Panc1 (cell line): ENCODE measurements at regions not wholly inside any gene's neighbourhood (a gene's known extent, or its start where the extent isn't known, plus 50 kb on each side); places are given as distances from the start of the nearest gene placed in this dataset.

Experiments used
- POLR2AphosphoS5 ChIP-seq: IDR thresholded peaks from 2 replicates; pipeline ENCODE4 v1.6.1; 2012; ENCODE audit warnings: mild to moderate bottlenecking, low read depth, low read length, moderate library complexity
- TCF7L2 ChIP-seq: IDR thresholded peaks from 2 replicates; pipeline ENCODE4 v1.6.1; 2011; ENCODE audit warnings: mild to moderate bottlenecking, low read depth, low read length, inconsistent platforms
- TF ChIP-seq, protein P1 (sequence below): fragments of 450-650 bp; IDR thresholded peaks from 2 replicates; pipeline ENCODE4 v1.5.1; 2017; ENCODE audit warnings: mild to moderate bottlenecking

DNA sequence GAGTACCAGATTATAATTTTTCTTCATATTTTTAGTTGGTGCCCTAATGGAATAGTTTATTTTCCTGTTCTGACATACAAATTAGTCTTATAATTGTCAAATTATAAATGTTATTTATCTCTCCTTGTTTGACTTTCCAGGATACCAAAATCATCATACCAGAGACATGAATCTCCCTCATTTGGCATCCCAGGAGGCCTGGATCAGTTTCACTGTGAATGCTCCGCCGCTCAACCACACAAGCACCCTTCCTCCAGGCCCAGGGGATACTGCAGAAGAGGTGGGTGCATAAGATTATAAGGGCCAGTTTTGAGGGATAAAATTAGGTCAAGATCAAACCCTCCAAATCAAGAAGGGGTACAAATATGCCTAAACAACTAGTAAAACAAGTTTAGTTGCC, 1229.3 kb downstream of the CDH12 start:
- TF ChIP-seq POLR2AphosphoS5 (no peak), TCF7L2 (no peak)
- TF ChIP-seq, protein P1, sequence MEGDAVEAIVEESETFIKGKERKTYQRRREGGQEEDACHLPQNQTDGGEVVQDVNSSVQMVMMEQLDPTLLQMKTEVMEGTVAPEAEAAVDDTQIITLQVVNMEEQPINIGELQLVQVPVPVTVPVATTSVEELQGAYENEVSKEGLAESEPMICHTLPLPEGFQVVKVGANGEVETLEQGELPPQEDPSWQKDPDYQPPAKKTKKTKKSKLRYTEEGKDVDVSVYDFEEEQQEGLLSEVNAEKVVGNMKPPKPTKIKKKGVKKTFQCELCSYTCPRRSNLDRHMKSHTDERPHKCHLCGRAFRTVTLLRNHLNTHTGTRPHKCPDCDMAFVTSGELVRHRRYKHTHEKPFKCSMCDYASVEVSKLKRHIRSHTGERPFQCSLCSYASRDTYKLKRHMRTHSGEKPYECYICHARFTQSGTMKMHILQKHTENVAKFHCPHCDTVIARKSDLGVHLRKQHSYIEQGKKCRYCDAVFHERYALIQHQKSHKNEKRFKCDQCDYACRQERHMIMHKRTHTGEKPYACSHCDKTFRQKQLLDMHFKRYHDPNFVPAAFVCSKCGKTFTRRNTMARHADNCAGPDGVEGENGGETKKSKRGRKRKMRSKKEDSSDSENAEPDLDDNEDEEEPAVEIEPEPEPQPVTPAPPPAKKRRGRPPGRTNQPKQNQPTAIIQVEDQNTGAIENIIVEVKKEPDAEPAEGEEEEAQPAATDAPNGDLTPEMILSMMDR = no peak
